HG03565 (cell line): ENCODE measurements at regions not wholly inside any gene's neighbourhood (a gene's known extent, or its start where the extent isn't known, plus 50 kb on each side); places are given as distances from the start of the nearest gene placed in this dataset.
"Not testable (repeated sequence)": the region's sequence is repeated elsewhere in the genome, so short reads cannot be mapped to it uniquely, and the experiment has no call there.

Experiments
- ATAC-seq: cut with Tn5 transposase; IDR thresholded peaks from one replicate; pipeline ENCODE4 v1.9.1; 2021; ENCODE audit warnings: mild to moderate bottlenecking, moderate library complexity; ENCODE audit not compliant: unreplicated experiment

DNA sequence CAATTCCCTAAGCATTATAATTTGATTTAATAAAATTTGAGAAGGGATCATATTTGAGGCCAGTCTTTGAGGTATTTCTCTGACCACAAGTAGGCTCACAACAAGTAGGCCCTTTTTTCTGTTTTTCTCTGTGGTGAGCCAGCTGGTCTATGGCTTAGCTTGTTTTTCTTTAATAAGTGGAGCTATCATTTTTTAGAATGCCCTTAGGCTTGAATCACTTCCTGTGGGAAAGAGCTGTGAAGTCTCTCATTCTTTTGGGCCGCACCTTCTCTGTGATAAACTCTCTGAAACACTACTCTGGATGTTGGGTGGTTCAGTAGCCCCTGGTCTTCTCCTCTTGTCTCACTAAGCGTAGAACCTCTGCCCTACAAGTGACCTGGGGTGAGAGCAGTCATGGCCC lies 235.9 kb downstream of the SUCLG1 start:
- no peak for ATAC-seq

DNA sequence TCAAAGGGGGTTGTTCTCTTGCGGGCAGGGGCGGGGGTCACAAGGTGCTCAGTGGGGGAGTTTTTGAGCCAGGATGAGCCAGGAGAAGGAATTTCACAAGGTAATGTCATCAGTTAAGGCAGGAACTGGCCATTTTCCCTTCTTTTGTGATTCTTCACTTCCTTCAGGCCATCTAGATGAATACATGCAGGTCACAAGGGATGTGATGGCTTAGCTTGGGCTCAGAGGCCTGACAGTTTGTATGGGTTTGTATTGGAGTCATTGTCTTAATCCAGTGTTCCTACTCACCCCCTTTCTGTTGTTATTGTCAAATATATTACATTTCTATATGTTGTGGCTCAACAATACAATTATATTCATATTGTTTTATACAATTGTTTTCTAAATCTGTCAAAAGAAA lies 238.0 kb downstream of the SUCLG1 start:
- not testable (repeated sequence) for ATAC-seq

DNA sequence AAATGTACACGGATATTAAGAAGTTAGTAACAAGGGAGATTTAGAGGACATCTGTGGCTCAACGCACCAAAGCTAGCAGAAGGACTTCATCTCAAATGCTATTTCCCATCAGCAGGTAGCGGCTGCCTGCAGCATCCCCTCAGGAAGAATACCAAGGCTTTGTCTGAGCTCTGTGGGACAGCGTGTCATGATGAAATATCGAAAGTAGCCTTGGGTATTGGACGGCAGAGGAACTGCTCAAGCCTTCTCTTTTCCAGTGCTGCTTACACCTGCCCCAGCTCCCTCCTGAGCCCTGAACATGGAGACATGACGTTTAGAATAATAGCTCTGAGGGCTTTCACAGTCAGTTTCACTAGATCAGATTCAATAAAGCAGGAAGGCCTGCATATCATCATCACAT lies 241.6 kb downstream of the SUCLG1 start:
- ATAC-seq: no peak

DNA sequence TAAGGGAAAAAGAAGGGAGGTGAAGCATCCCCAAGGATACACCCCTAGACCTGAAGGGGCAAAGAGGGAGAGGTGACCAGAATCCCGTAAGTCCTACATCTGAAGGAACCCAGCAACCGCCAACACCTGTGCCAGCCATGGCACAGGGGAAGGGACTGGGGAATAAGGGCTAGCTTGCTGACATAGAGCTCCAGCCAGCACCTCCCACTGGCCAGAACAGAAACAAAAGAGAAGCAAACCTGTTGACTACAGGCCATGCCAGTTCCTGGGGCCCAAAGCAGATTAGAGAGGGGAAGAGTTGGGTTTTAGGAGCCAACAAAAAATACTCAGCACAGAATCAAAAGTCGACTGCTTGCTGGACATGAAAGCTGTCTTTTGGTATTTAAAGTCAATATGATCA lies 244.6 kb downstream of the SUCLG1 start:
- ATAC-seq: no peak

DNA sequence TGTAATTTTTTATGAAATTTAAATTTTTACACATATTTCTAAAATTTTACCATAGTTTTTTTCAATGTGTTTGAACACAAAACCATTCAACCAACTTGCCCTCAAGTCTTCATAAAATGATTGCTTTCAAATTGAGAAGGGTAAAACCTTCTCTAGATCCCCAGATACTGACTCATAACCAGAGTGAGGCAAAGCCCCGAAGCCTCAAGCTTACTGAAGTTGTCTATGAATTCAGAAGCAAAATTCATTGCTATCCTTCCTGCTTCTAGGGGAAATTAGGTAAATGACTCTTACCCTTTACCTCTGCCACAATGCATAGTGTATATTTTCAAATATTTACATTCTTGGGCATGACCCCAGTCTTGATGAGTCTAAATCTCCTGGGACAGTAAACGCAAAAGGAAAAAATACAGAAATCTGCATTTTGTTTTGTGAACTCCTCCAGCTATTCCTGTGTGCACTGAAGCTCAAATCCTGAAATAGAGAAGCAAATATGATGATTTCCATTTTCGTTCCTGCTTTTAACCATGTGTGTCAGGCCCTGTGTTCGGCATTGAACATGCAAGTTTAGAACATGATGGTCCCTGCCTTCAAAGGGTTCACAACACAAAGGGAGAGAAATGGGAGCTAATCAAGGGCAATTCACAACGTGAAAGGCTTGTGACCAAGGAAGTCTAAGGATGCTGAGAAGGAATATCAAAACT lies 246.3 kb downstream of the SUCLG1 start:
- peak; percentile 97 for ATAC-seq

DNA sequence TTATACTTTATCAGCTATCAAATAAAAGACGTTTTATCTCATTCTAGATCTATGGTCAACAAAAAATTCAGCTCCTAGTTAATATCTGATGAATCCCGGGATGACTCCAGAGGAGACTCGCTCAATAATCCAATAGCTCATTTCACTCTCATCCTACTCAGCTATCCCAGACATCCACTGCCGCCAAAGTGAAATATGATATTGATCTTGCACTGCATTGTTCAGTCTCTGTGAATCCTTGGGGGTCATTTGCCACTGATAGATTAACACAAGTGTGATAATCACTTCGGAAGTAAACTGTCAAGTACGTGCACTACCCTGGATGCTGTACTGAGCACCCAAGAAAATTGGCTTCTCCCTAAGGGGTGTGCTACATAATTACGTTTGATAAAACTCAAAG lies 249.1 kb downstream of the SUCLG1 start:
- no peak for ATAC-seq

DNA sequence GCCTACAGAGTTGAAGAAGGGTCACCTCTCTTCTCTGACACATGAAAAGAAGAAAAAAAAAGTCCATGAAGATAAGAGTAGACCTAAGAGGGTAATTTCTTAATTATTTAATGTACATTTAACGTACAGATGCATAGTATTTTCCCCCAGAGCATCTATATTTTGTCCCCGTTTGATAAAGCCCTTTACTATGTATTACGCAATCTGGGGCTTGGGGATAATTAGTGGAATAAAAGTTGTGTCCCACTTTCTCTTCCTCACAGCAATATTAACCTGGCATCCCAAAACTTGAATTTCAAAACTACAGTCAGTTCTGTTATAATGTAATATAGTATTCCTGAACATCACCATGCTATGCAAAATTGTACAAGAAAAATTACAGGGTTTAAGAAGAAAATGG lies 254.1 kb downstream of the SUCLG1 start:
- ATAC-seq: no peak

DNA sequence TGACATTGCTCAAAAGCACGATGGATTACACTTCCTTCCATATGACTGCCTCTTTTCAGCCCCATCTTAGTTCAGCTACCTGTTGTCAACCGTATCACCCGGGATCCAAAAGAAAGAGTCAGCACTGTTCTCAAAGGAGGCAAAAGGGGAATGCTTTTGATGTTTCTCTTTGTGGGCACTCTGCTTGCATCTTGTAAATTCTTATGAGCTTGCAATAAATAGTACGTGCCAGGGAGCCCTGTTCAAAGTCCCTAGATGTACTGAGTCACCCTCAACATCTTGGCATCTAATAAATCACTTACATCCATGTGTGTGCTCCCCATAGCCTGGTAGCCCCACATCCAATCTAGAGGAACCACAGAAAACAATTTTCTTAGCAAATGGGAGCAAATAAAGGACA lies 256.9 kb downstream of the SUCLG1 start:
- no peak for ATAC-seq

DNA sequence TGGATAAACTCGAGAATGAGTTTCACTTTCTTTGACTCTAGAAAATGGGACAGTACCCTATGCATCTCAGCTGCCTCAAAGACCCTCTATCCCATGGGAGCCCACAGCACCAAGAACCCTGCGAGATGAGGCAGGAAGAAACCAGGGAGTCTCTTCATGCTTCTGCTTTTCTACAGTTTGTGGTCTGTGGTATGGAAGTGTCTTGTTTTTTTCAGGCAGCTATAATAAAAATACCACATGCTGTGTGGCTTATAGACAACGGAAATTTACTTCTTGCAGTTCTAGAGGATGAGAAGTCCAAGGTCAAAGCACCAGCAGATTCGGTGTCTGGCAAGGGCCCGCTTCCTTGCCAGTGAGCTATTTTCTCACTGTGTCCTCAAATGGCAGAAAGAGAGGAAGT lies 257.9 kb downstream of the SUCLG1 start:
- no peak for ATAC-seq

DNA sequence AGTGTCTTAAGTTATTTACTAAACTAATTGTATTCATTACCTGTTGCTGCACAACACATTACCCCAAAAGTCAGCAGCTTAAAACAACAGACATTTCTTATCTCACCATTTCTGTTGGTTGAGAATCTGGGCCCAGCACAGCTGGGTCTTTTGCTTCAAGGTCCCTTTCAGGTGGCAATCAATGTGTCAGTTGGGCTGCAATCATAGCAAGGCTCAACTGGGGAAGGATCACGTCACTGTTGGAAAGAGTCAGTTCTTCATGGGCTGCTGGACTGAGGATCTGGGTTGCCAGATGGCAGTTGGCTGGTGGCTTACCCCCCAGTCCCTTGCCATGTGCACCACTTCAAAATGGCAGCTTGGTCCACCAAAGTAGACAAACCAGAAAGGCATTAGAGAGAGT lies 261.2 kb downstream of the SUCLG1 start:
- no peak for ATAC-seq

DNA sequence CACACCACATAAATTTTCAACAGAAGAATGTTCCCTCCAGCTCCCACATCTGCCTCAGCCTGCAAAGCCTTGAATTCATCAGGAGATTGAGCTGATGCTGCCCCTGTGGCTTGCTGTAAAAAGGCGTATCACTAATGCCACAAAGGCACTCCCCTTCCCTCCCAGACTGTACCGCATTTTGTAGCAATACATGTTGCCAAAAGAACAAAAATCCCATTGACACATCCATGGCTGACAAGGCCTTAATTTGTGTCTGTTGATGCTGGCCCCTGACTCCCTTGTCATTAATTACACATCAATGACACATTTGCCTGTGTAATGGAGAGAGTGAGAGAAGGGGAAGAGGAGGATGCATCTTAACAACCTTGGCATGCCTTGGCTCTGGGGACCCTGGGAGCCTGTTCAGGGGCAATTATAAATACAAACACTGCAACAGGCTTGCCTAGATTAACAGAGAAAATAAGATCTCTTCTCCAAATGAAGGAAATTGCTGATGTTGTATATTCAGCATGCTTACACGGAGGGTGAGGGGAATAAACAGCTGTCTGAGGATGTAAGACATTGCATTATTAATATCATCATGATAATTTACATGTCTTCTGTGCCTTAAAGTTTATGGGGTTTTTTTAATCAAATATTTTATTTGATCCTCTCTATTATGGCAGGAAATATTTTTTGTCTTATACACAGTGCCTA lies 264.0 kb downstream of the SUCLG1 start:
- ATAC-seq: no peak

DNA sequence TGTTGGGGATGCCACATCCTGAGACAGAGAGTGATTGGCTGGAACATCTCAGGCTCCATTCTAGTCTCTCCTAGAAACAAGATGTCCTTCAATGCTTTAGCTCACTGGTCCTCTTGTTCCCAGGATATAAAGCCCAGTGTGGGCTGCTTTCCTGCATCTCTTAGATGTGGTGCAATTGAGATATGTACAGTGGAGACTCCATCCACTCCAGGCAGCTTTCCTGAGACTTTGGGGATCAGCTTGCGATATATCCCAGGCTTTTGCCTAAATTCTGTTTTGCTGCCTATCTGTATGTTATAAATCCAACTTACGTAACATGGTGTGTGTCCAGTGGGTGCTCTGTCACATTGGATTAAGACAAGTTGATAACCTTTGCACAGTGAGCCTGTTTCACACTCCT lies 264.9 kb downstream of the SUCLG1 start:
- ATAC-seq: no peak

DNA sequence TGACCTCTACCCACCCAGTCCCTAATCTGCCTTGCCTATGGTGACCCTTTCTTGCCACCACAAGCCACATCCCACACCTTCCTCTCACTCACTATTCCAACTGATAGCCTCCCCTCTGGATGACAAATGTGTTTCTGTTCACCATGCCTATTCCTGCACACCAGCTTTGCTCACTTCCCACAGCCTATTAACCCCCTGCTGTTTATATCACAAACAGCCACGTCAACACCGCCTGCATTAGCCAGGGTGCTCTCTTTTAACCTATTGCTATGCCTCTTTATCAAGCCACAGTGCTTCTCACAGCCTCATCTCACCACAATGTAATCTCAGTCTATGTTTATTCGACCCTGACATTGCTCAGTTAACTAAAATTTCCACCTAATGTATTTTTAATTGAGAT lies 271.8 kb downstream of the SUCLG1 start:
- ATAC-seq: no peak

DNA sequence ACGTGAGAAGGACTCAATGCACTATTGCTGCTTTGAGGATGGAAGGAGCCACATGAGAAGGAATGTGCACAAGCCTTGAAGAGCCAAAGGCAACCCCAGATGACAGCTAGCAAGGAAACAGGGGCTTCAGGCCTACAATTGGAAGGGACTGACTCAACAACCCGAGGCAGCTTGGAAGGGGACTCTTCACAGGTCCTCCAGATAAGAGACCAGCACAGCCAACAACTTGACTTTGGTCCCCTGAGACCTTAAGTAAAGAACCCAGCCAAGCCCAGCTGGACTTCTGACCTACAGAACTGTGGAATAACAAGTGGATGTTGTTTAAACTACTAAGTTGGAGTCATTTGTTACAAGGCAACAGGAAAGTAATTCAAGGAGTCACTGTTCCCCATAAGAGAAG lies 277.2 kb downstream of the SUCLG1 start:
- ATAC-seq: no peak

DNA sequence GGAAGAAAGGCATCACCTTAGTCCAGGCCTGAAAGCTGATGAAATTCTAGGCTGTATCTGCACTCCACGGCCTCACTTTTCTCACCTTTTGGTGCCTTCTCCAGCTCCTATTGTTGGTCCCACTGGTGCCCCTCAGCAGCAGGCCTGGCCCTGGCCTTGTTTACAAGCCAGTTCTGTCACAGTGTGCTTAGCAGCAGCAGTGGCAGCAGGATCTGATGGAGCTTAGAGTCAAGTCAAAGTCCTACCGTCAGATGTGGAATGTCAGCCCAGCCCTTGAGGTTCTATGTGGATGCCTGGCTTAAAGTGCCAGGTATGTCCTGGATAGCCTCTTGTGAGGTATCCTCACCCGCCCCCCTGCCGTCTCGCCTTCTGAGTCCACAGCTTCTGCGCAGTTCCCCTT lies 281.3 kb downstream of the SUCLG1 start:
- no peak for ATAC-seq

DNA sequence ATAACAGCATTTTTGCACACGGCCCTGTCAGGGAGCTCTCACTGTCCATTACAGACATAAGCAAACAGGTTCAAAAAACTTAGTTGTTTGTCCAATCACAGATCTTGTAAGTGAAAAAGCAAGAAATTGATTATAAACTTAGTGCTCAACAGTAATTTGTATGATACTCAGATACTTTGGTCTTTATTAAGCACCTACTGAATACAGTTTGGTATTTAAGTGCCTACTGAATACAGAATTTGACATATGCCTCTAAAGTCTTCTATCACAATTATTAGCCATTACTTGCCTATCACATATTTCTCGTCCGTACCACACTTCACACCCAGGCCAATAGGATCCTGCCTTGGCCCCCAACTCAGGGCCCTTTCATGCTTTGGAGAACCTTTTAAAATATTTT lies 283.1 kb downstream of the SUCLG1 start:
- ATAC-seq: no peak

DNA sequence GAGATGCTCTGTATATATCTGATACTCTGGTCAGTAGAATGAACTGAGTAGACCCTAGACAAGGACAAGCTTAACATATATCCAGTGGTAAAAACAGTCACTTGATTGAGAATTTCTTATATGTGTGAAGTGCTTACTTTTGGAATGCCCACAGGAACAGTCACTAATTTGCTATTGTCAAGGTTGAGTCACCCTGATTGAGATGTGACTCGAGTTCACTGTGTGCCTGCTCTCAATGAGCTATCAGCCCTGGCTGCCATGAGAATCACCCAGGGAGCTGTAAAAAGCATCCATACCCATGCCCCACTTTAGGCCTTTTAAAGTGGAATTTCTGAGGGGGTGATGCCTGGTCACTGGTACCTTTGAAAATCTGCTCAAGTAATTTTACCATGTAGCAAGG lies 283.7 kb downstream of the SUCLG1 start:
- no peak for ATAC-seq

DNA sequence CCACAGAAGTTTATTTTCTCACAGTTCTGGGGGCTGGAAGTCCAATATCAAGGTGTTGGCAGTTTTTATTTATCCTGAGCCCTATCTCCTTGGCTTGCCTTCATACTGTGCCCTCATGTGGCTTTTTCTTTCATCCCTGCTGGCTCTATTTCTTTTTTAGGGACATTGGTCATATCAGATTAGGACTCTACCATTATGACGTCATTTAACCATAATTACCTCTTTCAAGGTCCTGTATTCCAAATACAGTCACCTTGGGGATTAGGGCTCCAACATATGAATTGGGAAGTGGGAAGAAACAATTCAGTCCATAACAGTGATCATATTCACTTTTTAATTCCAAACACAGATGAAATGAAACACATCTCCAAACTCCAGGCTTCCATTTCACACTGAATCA lies 286.0 kb downstream of the SUCLG1 start:
- no peak for ATAC-seq

DNA sequence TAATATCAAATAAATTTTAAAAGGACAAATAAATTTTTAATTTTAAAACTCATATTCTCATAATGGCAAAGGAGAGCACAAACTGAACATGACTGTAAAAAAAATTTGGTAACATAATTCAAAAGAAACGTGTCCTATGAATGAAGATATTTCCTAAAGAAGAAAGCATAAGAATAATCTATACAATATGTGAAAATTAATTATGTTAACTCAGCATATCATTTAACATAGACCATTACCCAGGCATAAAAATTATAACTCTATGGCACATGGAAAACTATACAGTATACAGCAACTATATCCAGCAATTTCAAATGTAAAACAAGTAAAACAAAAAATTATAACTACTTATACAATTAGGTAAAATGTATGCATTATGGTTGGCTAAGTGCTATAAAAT lies 288.1 kb downstream of the SUCLG1 start:
- no peak for ATAC-seq

DNA sequence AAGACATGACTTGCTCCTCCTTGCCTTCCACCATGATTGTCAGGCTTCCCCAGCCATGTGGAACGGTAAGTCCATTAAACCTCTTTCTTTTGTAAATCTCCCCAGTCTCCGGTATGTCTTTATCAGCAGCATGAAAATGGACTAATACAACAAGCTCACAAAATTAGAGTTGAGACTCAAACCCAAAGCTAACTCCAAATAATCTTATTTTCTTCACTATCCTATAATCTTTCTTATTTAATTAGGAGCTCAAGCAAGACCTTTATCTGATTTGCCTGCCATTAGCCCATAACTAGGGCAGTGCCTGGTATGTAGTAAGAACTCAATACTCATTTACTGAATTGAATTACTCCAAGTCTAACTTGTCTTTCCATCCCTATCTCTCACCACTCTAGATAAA lies 289.2 kb downstream of the SUCLG1 start:
- no peak for ATAC-seq

DNA sequence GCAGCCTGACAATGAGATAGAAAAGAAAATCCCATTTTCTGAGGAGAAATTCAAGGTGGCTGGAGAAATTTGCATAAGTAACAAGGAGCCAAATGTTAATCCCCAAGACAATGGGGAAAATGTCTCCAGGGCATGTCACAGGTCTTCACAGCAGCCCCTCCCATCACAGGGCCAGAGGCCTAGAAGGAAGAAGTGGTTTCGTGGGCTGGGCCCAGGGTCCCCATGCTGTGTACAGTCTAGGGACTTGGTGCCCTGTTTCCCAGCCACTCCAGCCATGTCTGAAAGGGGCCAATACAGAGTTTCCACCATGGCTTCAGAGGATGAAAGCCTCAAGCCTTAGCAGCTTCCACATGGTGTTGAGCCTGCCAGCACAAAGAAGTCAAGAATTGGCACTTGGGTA lies 290.5 kb downstream of the SUCLG1 start:
- ATAC-seq: not testable (repeated sequence)

DNA sequence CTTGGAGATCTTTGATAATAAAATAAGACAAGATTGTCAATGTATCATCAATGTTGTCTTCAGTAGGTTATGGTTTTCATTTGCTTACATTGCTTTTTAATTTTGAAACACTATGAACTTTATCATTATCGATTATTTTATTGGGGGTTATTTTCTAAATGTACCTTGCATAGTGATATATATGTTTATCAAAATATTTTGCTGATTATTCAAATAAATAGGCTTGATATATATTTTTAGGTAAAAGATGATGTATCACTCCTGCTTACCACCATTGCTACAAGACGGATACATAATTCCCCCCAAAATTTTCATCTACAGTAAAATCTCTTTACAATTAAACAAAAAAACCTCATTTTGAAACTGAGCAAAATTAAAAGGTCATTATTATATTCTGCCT lies 293.8 kb downstream of the SUCLG1 start:
- no peak for ATAC-seq

DNA sequence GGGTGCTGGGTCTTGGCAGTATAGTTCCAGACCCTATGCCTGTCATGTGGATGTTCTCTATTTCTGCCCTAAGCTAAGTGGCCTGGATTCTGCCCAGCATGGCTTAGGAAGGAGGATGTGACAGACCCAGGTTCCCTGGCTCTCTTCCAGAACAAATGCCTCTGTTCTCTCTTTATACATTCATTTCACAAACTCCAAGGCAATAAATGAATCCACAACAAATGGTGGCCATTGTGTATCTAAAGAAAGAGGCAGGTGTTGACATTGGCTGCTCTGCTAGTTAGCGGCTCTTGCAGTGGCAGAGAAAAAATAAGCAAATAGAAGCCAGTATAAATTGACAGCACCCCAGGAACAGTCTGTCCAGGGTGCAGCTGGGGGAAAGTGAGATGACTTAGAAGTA lies 298.6 kb downstream of the SUCLG1 start:
- ATAC-seq: no peak
